Activated CD4-positive, alpha-beta memory T cell treated with anti-CD3 and anti-CD28 coated beads, Interleukin-2, amount 10 ng/mL, durations not matched to agents 7 days and 5 days (primary cell): ENCODE measurements at regions not wholly inside any gene's neighbourhood (a gene's known extent, or its start where the extent isn't known, plus 50 kb on each side); places are given as distances from the start of the nearest gene placed in this dataset.

Source experiments
- CTCF ChIA-PET: fragments of 350-600 bp; sonication (Branson Sonifier 250); formaldehyde crosslinking; loops from one replicate; lab custom pipeline; 2021; ENCODE audit warnings: antibody characterized with exemption, inconsistent platforms; lab: Charles Lee
- POLR2A ChIA-PET: fragments of 350-600 bp; sonication (Branson Sonifier 250); formaldehyde crosslinking; loops from one replicate; lab custom pipeline; 2021; ENCODE audit warnings: antibody characterized with exemption; lab: Charles Lee
- DNase-seq: peaks from one replicate; pipeline ENCODE4 v3.0.0-alpha.2; 2020
- H3K27ac Mint-ChIP-seq: one replicate; pipeline ENCODE4 v1.8.0; 2021; ENCODE audit warnings: mild to moderate bottlenecking, mixed read lengths
- H3K27me3 Mint-ChIP-seq: one replicate; pipeline ENCODE4 v1.8.0; 2021; ENCODE audit warnings: mixed read lengths
- H3K36me3 Mint-ChIP-seq: one replicate; pipeline ENCODE4 v1.8.0; 2021; ENCODE audit warnings: low read depth, mixed read lengths
- H3K4me1 Mint-ChIP-seq: one replicate; pipeline ENCODE4 v1.8.0; 2021; ENCODE audit warnings: mixed read lengths
- H3K4me3 Mint-ChIP-seq: one replicate; pipeline ENCODE4 v1.8.0; 2021; ENCODE audit warnings: mild to moderate bottlenecking, mixed read lengths
- H3K9me3 Mint-ChIP-seq: one replicate; pipeline ENCODE4 v1.8.0; 2021; ENCODE audit warnings: mixed read lengths

DNA sequence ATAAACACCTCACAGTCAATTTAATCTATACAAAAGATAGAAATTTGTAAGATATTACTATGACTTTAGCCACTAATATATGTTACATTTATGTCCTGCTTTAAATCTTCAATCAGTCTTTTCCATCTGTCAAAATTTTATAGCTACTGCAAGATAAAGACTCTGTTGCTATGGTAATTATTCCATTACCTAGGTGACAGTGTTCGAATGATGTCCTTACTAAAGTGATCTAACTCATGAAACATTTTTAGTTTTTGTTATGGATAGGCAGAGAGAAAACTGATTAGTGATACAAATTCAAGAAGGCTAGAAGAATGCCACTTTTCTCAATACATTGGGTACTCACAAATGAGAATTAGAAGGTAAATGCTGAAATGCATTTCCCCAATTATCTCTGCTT is 359.9 kb upstream of the FSHR start:
- H3K4me1 Mint-ChIP-seq, result no peaks in the 10 kb centered on the region
- no peak overlapping the region for H3K27ac Mint-ChIP-seq
- no peaks in the 10 kb centered on the region for H3K36me3 Mint-ChIP-seq
- H3K4me3 Mint-ChIP-seq, result no peak overlapping the region
- ChIA-PET CTCF (no interaction called here), POLR2A (no interaction called here)
- H3K9me3 Mint-ChIP-seq, result peaks cover 2% of the 10 kb centered on the region
- no peak for DNase-seq
- H3K27me3 Mint-ChIP-seq, result no peaks in the 10 kb centered on the region

DNA sequence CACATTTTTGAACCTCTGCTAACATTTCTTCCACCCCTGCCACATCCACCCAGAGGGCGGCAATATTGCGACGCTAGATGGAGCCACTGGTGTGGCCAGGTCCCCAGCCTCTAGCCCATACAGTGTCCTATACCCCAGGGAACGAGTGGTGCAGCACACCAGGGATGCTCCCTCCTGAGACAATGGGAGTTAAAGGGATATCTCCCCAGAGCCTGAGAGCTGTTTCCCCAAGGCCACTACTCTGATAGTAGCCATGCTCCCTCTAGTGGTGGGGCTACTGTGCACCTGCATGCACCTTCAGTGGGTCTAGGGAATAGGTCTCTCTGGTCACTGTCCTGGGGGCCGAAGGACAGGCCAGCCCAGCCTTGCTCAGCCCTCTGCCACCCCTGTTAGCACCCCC is 336.4 kb upstream of the FSHR start:
- Mint-ChIP-seq H3K4me3 (no peak overlapping the region), H3K9me3 (peaks cover 5% of the 10 kb centered on the region), H3K36me3 (no peaks in the 10 kb centered on the region), H3K4me1 (no peaks in the 10 kb centered on the region), H3K27ac (no peak overlapping the region), H3K27me3 (no peaks in the 10 kb centered on the region)
- CTCF ChIA-PET, result interaction anchor here (1.3 kb wide), 1 partner anchor 544 kb away, joined by 4 read pairs; no protein-coding TSS in a partner anchor
- POLR2A ChIA-PET, result no interaction called here
- no peak for DNase-seq

DNA sequence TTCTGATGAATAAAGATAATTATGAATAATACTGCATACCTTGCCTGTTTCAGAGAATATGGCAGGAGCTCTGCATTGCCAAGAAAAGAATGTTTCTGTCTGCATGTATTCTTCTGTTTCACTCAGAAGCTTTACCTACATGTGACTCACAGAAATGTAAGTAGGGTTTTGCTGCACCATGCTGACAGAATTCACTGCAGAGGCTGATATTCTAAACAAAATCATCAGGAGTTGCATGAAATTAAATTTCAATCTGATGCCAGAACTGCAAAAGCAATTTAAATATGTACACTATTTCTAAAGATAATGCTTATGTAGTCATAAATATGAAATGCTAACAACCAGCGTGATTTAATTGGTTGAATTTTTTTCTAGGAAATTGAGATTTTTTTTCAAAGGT is 332.8 kb upstream of the FSHR start:
- Mint-ChIP-seq H3K4me1 (no peaks in the 10 kb centered on the region), H3K27me3 (no peaks in the 10 kb centered on the region), H3K9me3 (peaks cover 8% of the 10 kb centered on the region)

DNA sequence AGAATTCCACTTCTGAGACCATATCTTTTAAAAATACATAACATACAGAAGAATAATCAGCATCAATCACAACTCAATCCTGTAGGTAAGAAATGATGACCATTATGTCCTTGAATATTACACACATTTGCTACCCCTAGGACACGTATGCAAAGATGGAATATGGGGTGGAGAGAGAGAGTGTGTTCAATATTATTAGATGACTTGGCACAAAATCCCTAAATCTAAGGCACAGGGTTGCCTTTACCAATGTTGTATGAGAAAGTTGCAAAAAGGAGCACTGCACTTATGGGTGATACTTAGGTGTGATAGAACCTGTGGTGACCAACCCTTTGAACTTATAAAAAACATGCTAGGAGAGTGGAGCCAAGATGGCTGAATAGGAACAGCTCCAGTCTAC is 326.2 kb upstream of the FSHR start:
- no peak for DNase-seq
- Mint-ChIP-seq H3K27ac (no peak overlapping the region), H3K4me1 (no peaks in the 10 kb centered on the region), H3K4me3 (no peak overlapping the region), H3K36me3 (no peaks in the 10 kb centered on the region), H3K27me3 (no peaks in the 10 kb centered on the region), H3K9me3 (peaks cover 14% of the 10 kb centered on the region)
- ChIA-PET POLR2A (no interaction called here), CTCF (no interaction called here)

More for the DNA sequence above, 332.8 kb upstream of the FSHR start:
- ChIA-PET CTCF (no interaction called here), POLR2A (interaction anchor here (1.1 kb wide), 1 partner anchor 298 kb away, joined by 3 read pairs; no protein-coding TSS in a partner anchor)
- Mint-ChIP-seq H3K4me3 (no peak overlapping the region), H3K27ac (no peak overlapping the region), H3K36me3 (no peaks in the 10 kb centered on the region)
- DNase-seq, result no peak

DNA sequence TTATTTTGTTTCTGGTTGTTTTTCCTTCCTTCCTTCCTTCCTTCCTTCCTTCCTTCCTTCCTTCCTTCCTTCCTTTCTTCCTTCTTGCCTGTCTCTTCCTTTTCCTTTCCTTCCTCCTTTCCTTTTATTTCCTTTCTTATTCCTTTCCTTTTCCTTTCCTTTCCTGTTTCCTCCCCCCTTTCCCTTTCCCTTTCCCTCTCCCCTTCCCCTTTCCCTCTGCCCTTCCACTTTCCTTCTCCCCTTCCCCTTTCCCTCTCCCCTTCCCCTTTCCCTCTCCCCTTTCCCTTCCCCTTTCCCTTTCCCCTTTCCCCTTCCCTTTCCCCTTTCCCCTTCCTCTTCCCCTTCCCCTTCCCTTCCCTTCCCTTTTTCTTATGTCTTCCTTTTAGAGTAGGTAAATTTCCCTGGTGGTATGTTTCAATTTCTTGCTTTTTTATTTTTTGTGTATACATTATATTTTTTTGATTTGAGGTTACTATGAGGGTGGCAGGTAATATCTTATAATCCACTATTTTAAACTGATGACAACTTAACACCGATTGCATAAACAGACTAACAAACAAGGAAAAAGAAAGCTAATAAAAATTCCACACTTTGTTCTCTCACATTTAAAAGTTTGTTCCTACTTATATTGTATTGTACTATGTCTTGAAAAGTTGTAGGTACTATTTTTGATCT is 311.0 kb upstream of the FSHR start:
- H3K36me3 Mint-ChIP-seq, result no peaks in the 10 kb centered on the region
- H3K4me1 Mint-ChIP-seq, result no peaks in the 10 kb centered on the region
- H3K27ac Mint-ChIP-seq, result no peak overlapping the region

DNA sequence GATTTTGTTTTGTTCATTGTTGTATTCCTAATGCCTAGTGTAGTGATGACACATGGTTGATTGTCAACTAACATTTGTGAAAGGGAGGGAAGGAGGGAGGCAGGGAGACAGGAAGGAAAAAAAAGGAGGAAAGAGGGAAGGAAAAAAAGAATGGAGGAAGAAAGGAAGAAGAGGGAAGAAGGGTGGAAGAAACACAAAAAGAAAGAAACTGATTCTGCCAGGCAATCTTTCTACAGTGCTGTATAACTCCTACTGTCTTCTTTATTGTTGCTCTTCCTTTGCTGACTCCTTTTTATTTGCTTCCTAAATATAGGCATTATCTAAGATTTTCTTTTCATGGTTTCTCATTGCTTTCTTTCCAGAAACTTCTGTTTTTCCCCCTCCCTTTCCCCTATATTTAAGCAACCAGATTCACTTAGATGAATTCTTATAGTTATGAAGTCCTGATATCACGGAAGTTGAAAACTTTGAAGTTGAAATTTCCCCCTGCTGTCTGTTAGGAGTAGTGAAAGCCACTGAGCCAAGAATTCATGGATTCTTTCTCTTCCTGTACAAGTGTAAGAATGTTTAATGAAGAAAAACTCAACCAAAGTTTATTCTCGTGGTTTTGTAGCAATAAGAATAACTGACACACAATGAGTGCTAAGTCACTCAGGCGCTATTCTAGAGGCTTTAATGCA is 305.1 kb upstream of the FSHR start:
- Mint-ChIP-seq H3K36me3 (no peaks in the 10 kb centered on the region), H3K27ac (no peak overlapping the region), H3K4me3 (no peak overlapping the region), H3K9me3 (no peaks in the 10 kb centered on the region), H3K4me1 (no peaks in the 10 kb centered on the region), H3K27me3 (no peaks in the 10 kb centered on the region)
- ChIA-PET POLR2A (no interaction called here), CTCF (no interaction called here)
- no peak for DNase-seq

More for the DNA sequence above, 311.0 kb upstream of the FSHR start:
- DNase-seq, result no peak
- peaks cover 13% of the 10 kb centered on the region for H3K9me3 Mint-ChIP-seq
- ChIA-PET CTCF (no interaction called here), POLR2A (no interaction called here)
- H3K4me3 Mint-ChIP-seq, result no peak overlapping the region
- no peaks in the 10 kb centered on the region for H3K27me3 Mint-ChIP-seq

DNA sequence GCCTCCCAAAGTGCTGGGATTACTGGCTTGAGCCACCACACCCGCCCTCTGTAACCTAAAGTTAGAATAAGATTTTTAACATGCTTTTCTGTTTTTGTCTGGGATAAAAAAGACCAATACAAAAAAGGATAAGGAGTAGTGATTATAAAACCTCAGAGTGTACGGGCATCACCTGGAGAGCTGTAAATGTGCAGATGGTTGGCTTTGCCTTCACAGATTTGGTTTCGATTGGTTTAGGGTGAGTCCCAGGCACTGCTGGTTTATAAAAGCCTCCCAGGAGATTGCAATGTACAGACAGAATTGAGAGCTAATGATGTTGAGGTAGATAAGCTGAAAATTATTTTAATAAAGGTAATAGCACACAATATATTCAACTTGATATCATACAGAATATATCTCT is 289.7 kb upstream of the FSHR start:
- H3K36me3 Mint-ChIP-seq, result no peaks in the 10 kb centered on the region
- ChIA-PET CTCF (no interaction called here), POLR2A (no interaction called here)
- H3K4me1 Mint-ChIP-seq, result no peaks in the 10 kb centered on the region
- H3K27ac Mint-ChIP-seq, result no peak overlapping the region
- no peaks in the 10 kb centered on the region for H3K9me3 Mint-ChIP-seq
- H3K27me3 Mint-ChIP-seq, result no peaks in the 10 kb centered on the region
- no peak overlapping the region for H3K4me3 Mint-ChIP-seq
- DNase-seq, result no peak

DNA sequence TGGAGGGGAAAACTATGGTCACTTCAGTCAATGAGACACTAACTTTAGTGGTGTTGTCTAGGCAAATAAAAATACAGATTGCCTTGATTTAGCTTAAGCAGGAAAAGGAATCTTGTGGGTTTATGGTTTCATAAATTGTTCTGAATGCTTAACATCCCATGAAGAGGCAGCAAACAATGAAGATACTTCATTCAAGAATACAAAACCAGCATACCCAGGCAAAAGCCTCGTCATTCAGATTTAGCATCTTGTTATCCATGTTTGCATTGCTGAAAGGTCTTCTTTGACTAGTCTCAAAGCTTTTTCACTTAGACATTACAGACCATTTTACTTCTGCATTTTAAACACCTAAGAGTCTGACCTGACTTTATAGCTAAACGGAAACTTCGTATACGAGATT is 272.7 kb upstream of the FSHR start:
- no peak overlapping the region for H3K27ac Mint-ChIP-seq
- DNase-seq, result no peak
- H3K4me1 Mint-ChIP-seq, result no peaks in the 10 kb centered on the region
- peaks cover 5% of the 10 kb centered on the region for H3K9me3 Mint-ChIP-seq
- no peak overlapping the region for H3K4me3 Mint-ChIP-seq
- H3K36me3 Mint-ChIP-seq, result no peaks in the 10 kb centered on the region
- CTCF ChIA-PET, result no interaction called here
- no peaks in the 10 kb centered on the region for H3K27me3 Mint-ChIP-seq
- POLR2A ChIA-PET, result no interaction called here

DNA sequence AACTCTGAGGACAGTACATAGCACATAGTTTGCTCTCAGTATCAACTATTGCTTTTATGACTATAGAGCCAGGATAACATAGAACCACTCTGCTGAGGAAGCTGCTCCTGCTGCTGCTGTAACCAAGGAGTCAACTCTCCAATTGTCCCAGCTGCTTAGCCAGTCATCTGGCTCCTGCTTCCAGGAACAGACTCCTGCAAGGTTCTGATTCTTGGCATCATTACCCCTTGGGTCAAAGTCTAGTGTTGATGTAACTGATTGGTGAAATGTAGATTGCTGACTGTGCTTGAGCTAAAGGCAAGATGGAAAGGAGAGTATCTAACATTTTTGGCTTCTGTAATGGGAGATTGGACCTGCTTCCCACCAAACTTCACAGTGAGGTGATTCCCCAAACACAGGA is 261.9 kb upstream of the FSHR start:
- Mint-ChIP-seq H3K27me3 (no peaks in the 10 kb centered on the region), H3K36me3 (no peaks in the 10 kb centered on the region), H3K4me3 (no peak overlapping the region), H3K27ac (no peak overlapping the region), H3K4me1 (no peaks in the 10 kb centered on the region), H3K9me3 (no peaks in the 10 kb centered on the region)
- ChIA-PET POLR2A (no interaction called here), CTCF (no interaction called here)
- DNase-seq, result no peak

DNA sequence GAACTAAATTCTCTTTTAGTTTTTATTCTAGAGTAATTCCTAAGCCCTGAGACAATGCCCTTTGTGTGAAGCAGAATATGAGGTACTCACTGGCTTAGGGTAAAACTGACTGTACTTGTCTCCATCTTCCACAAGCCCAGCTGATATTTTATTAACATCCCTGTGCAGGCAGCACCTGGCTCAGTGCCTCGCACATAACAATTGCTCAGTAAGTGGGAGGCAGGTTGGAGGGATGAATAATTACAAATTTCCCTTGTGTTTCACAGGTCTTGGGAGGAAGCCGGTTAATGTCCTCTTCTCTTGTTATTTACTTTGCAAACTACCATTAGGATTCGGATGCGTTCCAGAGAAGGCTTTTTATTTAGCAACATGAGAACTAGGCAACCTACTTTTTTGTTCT is 249.8 kb upstream of the FSHR start:
- Mint-ChIP-seq H3K27ac (no peak overlapping the region), H3K9me3 (peaks cover 10% of the 10 kb centered on the region)

DNA sequence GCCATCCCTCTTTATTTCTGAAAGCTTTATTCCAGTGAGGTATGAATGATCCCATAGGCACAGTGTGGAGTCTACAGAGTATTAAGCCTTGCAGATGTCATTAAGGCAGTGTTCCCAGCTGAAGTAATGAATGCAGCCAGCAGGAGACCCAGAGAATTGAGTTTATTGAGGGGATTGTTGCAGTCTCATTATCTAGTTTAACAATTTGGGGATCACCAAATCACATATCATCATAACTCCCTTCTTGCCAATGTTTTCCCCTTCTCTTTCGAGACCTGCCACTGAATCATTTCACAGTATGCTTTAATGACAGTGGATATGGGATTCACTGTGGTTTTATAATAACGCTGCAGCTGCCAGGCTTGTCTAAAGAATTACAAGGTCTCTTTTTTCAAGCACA is 249.3 kb upstream of the FSHR start:
- no peaks in the 10 kb centered on the region for H3K36me3 Mint-ChIP-seq
- H3K27ac Mint-ChIP-seq, result no peak overlapping the region
- H3K9me3 Mint-ChIP-seq, result peaks cover 10% of the 10 kb centered on the region
- POLR2A ChIA-PET, result no interaction called here
- H3K4me1 Mint-ChIP-seq, result no peaks in the 10 kb centered on the region
- H3K27me3 Mint-ChIP-seq, result no peaks in the 10 kb centered on the region
- H3K4me3 Mint-ChIP-seq, result no peak overlapping the region
- CTCF ChIA-PET, result no interaction called here
- DNase-seq, result no peak

More for the DNA sequence above, 249.8 kb upstream of the FSHR start:
- no peak for DNase-seq
- Mint-ChIP-seq H3K4me1 (no peaks in the 10 kb centered on the region), H3K27me3 (no peaks in the 10 kb centered on the region), H3K36me3 (no peaks in the 10 kb centered on the region), H3K4me3 (no peak overlapping the region)
- POLR2A ChIA-PET, result no interaction called here
- CTCF ChIA-PET, result no interaction called here

DNA sequence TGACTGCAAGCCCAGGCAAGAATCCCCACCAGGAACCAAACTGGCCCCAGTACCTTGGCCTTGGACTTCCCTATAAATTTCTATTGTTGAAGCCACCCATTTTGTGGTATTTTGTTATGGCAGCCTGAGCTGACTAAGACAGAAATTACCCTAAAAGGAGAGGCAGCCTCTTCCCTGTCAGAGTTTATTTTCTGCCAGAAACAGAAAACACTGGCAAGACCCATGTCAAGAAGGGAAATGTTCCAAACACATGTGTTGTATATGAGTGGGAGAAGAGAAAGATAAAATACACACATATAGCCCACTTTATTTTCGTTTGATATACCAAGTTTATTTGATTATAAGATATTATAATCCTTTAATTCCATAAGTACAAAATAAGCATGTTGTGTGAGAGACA is 225.1 kb upstream of the FSHR start:
- Mint-ChIP-seq H3K27me3 (no peaks in the 10 kb centered on the region), H3K4me3 (no peak overlapping the region), H3K4me1 (no peaks in the 10 kb centered on the region), H3K36me3 (no peaks in the 10 kb centered on the region), H3K27ac (no peak overlapping the region), H3K9me3 (peaks cover 16% of the 10 kb centered on the region)
- ChIA-PET POLR2A (no interaction called here), CTCF (no interaction called here)
- no peak for DNase-seq

DNA sequence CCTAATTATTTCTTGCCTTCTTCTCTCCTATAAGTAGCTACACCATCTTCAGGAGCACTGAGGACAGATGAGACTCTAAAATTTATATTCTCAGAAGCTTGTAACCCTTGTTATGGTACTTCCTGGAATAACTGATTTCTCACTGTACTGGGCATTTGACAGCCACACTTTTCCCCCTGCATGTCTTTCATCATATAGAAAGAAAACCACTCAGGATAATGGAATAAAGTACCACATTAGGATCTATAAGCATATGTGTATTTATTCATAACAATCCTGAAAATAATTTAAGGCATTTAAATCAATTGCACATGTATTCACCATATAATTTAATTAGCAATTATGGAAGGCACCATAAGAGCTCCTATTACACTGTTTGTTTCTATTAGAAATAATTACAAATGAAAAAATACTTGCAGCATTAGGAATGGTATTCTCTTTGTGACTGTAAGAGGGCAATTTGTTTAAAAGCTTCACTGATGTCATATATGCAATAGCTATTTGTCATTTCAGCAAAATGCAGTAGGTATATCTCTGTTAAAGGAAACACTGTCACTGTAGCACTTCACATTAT is 216.9 kb upstream of the FSHR start:
- no peaks in the 10 kb centered on the region for H3K4me1 Mint-ChIP-seq
- CTCF ChIA-PET, result interaction anchor here (0.6 kb wide), 1 partner anchor 26 kb away, joined by 3 read pairs; no protein-coding TSS in a partner anchor
- no peak for DNase-seq
- no peaks in the 10 kb centered on the region for H3K27me3 Mint-ChIP-seq
- POLR2A ChIA-PET, result no interaction called here
- peaks cover 5% of the 10 kb centered on the region for H3K9me3 Mint-ChIP-seq
- H3K4me3 Mint-ChIP-seq, result no peak overlapping the region
- H3K27ac Mint-ChIP-seq, result no peak overlapping the region
- H3K36me3 Mint-ChIP-seq, result no peaks in the 10 kb centered on the region
